ENCODE measurements at regions not wholly inside any gene's neighbourhood (a gene's known extent, or its start where the extent isn't known, plus 50 kb on each side); places are given as distances from the start of the nearest gene placed in this dataset.

- no peak for TF ChIP-seq CTCF (IDR thresholded peaks at IDR 0.05; ENCODE audit: unreplicated experiment)
- Mint-ChIP-seq H3K27ac (no peak overlapping the region), H3K9me3 (ENCODE audit: low read depth) (peaks cover 5% of the 10 kb centered on the region), H3K4me1 (ENCODE audit: low read depth) (no peaks in the 10 kb centered on the region), H3K4me3 (ENCODE audit: low read depth) (no peak overlapping the region), H3K36me3 (ENCODE audit: insufficient read depth) (no peaks in the 10 kb centered on the region), H3K27me3 (no peaks in the 10 kb centered on the region)
- DNase-seq (ENCODE audit: low spot score, unreplicated experiment): no peak
Measured at GRCh38 chr5:18403141-18403540, 768.9 kb downstream of the TAF11L14 start.

- Mint-ChIP-seq H3K27ac (no peak overlapping the region), H3K36me3 (ENCODE audit: insufficient read depth) (no peaks in the 10 kb centered on the region), H3K9me3 (ENCODE audit: low read depth) (peaks cover 2% of the 10 kb centered on the region), H3K27me3 (no peaks in the 10 kb centered on the region), H3K4me1 (ENCODE audit: low read depth) (no peaks in the 10 kb centered on the region), H3K4me3 (ENCODE audit: low read depth) (no peak overlapping the region)
- TF ChIP-seq CTCF (IDR thresholded peaks at IDR 0.05; ENCODE audit: unreplicated experiment): no peak
- DNase-seq (ENCODE audit: low spot score, unreplicated experiment): no peak
Measured at GRCh38 chr5:18403941-18404438, 769.7 kb downstream of the TAF11L14 start.

GRCh38 chr5:18420711-18421110 is 786.5 kb downstream of the TAF11L14 start:
- H3K4me3 Mint-ChIP-seq (ENCODE audit: low read depth): no peak overlapping the region
- H3K9me3 Mint-ChIP-seq (ENCODE audit: low read depth): no peaks in the 10 kb centered on the region
- no peaks in the 10 kb centered on the region for H3K36me3 Mint-ChIP-seq (ENCODE audit: insufficient read depth)
- no peak for DNase-seq (ENCODE audit: low spot score, unreplicated experiment)
- no peaks in the 10 kb centered on the region for H3K27me3 Mint-ChIP-seq
- H3K4me1 Mint-ChIP-seq (ENCODE audit: low read depth): no peaks in the 10 kb centered on the region
- TF ChIP-seq CTCF (IDR thresholded peaks at IDR 0.05; ENCODE audit: unreplicated experiment): no peak
- no peak overlapping the region for H3K27ac Mint-ChIP-seq

- Mint-ChIP-seq H3K9me3 (ENCODE audit: low read depth) (peaks cover 8% of the 10 kb centered on the region), H3K36me3 (ENCODE audit: insufficient read depth) (peaks cover 2% of the 10 kb centered on the region), H3K27me3 (no peaks in the 10 kb centered on the region), H3K27ac (no peak overlapping the region), H3K4me3 (ENCODE audit: low read depth) (no peak overlapping the region), H3K4me1 (ENCODE audit: low read depth) (peaks cover 7% of the 10 kb centered on the region)
- no peak for TF ChIP-seq CTCF (IDR thresholded peaks at IDR 0.05; ENCODE audit: unreplicated experiment)
- DNase-seq (ENCODE audit: low spot score, unreplicated experiment): no peak
Measured at GRCh38 chr5:18433336-18433735, 799.1 kb downstream of the TAF11L14 start.

GRCh38 chr5:18438126-18438525 is 803.9 kb downstream of the TAF11L14 start:
- H3K4me1 Mint-ChIP-seq (ENCODE audit: low read depth): no peaks in the 10 kb centered on the region
- H3K9me3 Mint-ChIP-seq (ENCODE audit: low read depth): peaks cover 9% of the 10 kb centered on the region
- H3K4me3 Mint-ChIP-seq (ENCODE audit: low read depth): no peak overlapping the region
- DNase-seq (ENCODE audit: low spot score, unreplicated experiment): no peak
- H3K27ac Mint-ChIP-seq: no peak overlapping the region
- TF ChIP-seq CTCF (IDR thresholded peaks at IDR 0.05; ENCODE audit: unreplicated experiment): no peak
- H3K36me3 Mint-ChIP-seq (ENCODE audit: insufficient read depth): no peaks in the 10 kb centered on the region
- no peaks in the 10 kb centered on the region for H3K27me3 Mint-ChIP-seq

All from progenitor cell of endocrine pancreas (in vitro differentiated cells).